Activated B cell treated with CpG ODN at 0.5 μM for 24 hours (primary cell): ENCODE measurements at regions not wholly inside any gene's neighbourhood (a gene's known extent, or its start where the extent isn't known, plus 50 kb on each side); places are given as distances from the start of the nearest gene placed in this dataset.

Experiments
- ATAC-seq: fragments of 200-7000 bp; cut with Tn5 transposase; one replicate; pipeline ENCODE4 v1.10.0; 2021; ENCODE audit warnings: low read depth, mild to moderate bottlenecking, moderate library complexity
- CTCF ChIA-PET: fragments of 350-600 bp; sonication (Branson Sonifier 250); formaldehyde crosslinking; loops from one replicate; lab custom pipeline; 2021; ENCODE audit warnings: antibody characterized with exemption; lab: Charles Lee
- POLR2A ChIA-PET: fragments of 350-600 bp; sonication (Branson Sonifier 250); formaldehyde crosslinking; loops from one replicate; lab custom pipeline; 2021; ENCODE audit warnings: antibody characterized with exemption; lab: Charles Lee
- DNase-seq: peaks from one replicate; pipeline ENCODE4 v3.0.0; 2022
- H3K27ac Mint-ChIP-seq: one replicate; pipeline ENCODE4 v1.8.0; 2020; ENCODE audit warnings: mixed read lengths
- H3K27me3 Mint-ChIP-seq: one replicate; pipeline ENCODE4 v1.8.0; 2021; ENCODE audit warnings: mixed read lengths
- H3K36me3 Mint-ChIP-seq: one replicate; pipeline ENCODE4 v1.8.0; 2021; ENCODE audit warnings: low read depth, mixed read lengths
- H3K4me1 Mint-ChIP-seq: one replicate; pipeline ENCODE4 v1.8.0; 2021; ENCODE audit warnings: mixed read lengths
- H3K4me3 Mint-ChIP-seq: one replicate; pipeline ENCODE4 v1.8.0; 2020; ENCODE audit warnings: mild to moderate bottlenecking, mixed read lengths
- H3K9me3 Mint-ChIP-seq: one replicate; pipeline ENCODE4 v1.8.0; 2020; ENCODE audit warnings: mixed read lengths
- CTCF ChIP-seq: fragments of 200-600 bp; IDR thresholded peaks from one replicate; pipeline ENCODE4 v1.8.0; 2022; ENCODE audit warnings: antibody characterized with exemption, mild to moderate bottlenecking
- intact Hi-C: fragments of 100-400 bp; cut with micrococcal nuclease; formaldehyde crosslinking; loops from one replicate; pipeline ENCODE4 v1.15.1; 2024

DNA sequence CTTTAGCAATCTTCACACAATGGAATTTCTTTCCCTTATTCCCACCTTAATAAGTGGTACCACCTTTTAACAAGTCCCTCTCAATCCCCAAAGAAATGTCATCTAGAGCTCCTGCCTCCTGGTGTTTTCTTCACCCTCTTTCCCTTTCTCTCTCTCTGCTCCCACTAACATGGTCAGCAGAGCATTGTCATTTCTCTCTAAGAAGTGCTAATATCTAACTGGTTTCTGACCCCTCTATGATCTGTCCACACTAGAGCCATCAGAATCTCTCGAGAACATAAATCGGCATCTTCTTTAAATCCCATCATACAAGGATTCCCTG lies 161.2 kb upstream of the DTNA start:
- TF ChIP-seq CTCF, result no peak
- ChIA-PET POLR2A (no interaction called here), CTCF (no interaction called here)
- DNase-seq, result no peak
- Mint-ChIP-seq H3K9me3 (no peaks in the 10 kb centered on the region), H3K4me3 (no peak overlapping the region), H3K27me3 (no peaks in the 10 kb centered on the region), H3K36me3 (no peaks in the 10 kb centered on the region), H3K4me1 (no peaks in the 10 kb centered on the region), H3K27ac (no peak overlapping the region)
- intact Hi-C loops, result no loop called here
- no peak for ATAC-seq

- Mint-ChIP-seq H3K4me3 (no peak overlapping the region), H3K4me1 (no peaks in the 10 kb centered on the region), H3K27me3 (no peaks in the 10 kb centered on the region), H3K36me3 (no peaks in the 10 kb centered on the region), H3K27ac (no peak overlapping the region), H3K9me3 (no peaks in the 10 kb centered on the region)
- ATAC-seq (no peak), DNase-seq (no peak)
- ChIA-PET CTCF (no interaction called here), POLR2A (no interaction called here)
- intact Hi-C loops, result no loop called here
- TF ChIP-seq CTCF, result no peak
Observed at GRCh38 chr18:34549367-34549766, 160.7 kb upstream of the DTNA start.

GRCh38 chr18:34550156-34550555 lies 159.9 kb upstream of the DTNA start:
- CTCF ChIA-PET, result no interaction called here
- intact Hi-C loops, result no loop called here
- POLR2A ChIA-PET, result no interaction called here
- ATAC-seq (no peak), DNase-seq (no peak)
- Mint-ChIP-seq H3K36me3 (no peaks in the 10 kb centered on the region), H3K27ac (no peak overlapping the region), H3K9me3 (no peaks in the 10 kb centered on the region), H3K4me1 (no peaks in the 10 kb centered on the region), H3K4me3 (no peak overlapping the region), H3K27me3 (no peaks in the 10 kb centered on the region)
- TF ChIP-seq CTCF, result no peak

- H3K27me3 Mint-ChIP-seq, result no peaks in the 10 kb centered on the region
Observed at GRCh38 chr18:34550902-34551301, 159.2 kb upstream of the DTNA start.

DNA sequence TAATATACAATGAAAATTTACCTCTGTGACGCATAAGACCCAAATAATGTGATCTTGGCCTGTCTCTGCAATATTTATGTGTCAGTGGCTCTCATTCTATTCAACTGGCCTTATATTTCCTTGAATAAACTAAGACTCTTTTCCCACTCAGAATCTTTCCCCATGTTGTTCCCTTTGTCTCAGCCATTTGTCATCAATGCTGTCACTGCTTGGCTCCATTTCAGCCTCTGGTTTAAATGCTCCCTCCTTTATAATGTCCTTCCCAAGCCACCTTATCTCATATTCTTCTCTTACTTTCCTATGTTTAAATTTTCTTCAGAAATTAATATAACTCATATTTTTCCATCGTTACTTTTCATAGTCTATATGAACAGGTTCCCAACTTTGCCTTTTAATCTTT lies 158.3 kb upstream of the DTNA start:
- Mint-ChIP-seq H3K4me1 (no peaks in the 10 kb centered on the region), H3K4me3 (no peak overlapping the region), H3K9me3 (no peaks in the 10 kb centered on the region), H3K27ac (no peak overlapping the region), H3K27me3 (no peaks in the 10 kb centered on the region), H3K36me3 (no peaks in the 10 kb centered on the region)
- ChIA-PET CTCF (no interaction called here), POLR2A (no interaction called here)
- no peak for TF ChIP-seq CTCF
- ATAC-seq, result no peak
- intact Hi-C loops, result no loop called here
- DNase-seq, result no peak

More at GRCh38 chr18:34550902-34551301, 159.2 kb upstream of the DTNA start:
- intact Hi-C loops, result no loop called here
- H3K36me3 Mint-ChIP-seq, result no peaks in the 10 kb centered on the region
- H3K9me3 Mint-ChIP-seq, result no peaks in the 10 kb centered on the region
- no peak for DNase-seq
- H3K4me3 Mint-ChIP-seq, result no peak overlapping the region
- ChIA-PET CTCF (no interaction called here), POLR2A (no interaction called here)
- TF ChIP-seq CTCF, result no peak
- H3K27ac Mint-ChIP-seq, result no peak overlapping the region
- no peaks in the 10 kb centered on the region for H3K4me1 Mint-ChIP-seq
- no peak for ATAC-seq
